ENCODE measurements at regions not wholly inside any gene's neighbourhood (a gene's known extent, or its start where the extent isn't known, plus 50 kb on each side); places are given as distances from the start of the nearest gene placed in this dataset.

DNA sequence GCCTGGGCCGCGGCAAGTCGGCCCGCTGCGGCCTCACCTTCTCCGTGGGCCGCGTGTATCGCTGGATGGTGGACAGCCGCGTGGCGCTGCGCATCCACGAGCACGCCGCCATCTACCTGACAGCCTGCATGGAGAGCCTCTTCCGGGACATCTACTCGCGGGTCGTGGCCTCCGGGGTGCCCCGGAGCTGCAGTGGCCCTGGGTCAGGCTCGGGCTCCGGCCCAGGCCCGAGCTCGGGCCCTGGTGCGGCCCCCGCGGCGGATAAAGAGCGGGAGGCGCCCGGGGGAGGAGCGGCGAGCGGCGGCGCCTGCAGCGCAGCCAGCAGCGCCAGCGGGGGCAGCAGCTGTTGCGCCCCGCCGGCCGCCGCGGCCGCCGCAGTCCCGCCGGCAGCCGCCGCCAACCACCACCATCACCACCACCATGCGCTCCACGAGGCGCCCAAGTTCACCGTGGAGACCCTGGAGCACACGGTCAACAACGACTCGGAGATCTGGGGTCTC lies 226.2 kb upstream of the CRY1 start:
- TF ChIP-seq, protein P1, sequence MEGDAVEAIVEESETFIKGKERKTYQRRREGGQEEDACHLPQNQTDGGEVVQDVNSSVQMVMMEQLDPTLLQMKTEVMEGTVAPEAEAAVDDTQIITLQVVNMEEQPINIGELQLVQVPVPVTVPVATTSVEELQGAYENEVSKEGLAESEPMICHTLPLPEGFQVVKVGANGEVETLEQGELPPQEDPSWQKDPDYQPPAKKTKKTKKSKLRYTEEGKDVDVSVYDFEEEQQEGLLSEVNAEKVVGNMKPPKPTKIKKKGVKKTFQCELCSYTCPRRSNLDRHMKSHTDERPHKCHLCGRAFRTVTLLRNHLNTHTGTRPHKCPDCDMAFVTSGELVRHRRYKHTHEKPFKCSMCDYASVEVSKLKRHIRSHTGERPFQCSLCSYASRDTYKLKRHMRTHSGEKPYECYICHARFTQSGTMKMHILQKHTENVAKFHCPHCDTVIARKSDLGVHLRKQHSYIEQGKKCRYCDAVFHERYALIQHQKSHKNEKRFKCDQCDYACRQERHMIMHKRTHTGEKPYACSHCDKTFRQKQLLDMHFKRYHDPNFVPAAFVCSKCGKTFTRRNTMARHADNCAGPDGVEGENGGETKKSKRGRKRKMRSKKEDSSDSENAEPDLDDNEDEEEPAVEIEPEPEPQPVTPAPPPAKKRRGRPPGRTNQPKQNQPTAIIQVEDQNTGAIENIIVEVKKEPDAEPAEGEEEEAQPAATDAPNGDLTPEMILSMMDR (conservative IDR thresholded peaks at IDR 0.05; ENCODE audit: low read depth, low read length): no peak
- TF ChIP-seq EZH2 (IDR thresholded peaks at IDR 0.05; ENCODE audit: borderline replicate concordance, low read depth, low read length, poor library complexity, severe bottlenecking): no peak
